GM13976 (cell line): ENCODE measurements at regions not wholly inside any gene's neighbourhood (a gene's known extent, or its start where the extent isn't known, plus 50 kb on each side); places are given as distances from the start of the nearest gene placed in this dataset.

ENCODE experiments used
- DNase-seq: peaks from one replicate; pipeline ENCODE4 v3.0.0; 2012; ENCODE audit warnings: low spot score
- in situ Hi-C: fragments of 300-500 bp; cut with MboI; formaldehyde crosslinking; loops from one replicate; pipeline ENCODE4 v1.12.0; 2022; ENCODE audit warnings: low sequenced_read_pairs, mixed read lengths, inconsistent platforms; ENCODE audit not compliant: unreplicated experiment
- TF ChIP-seq, protein P1 (sequence below): IDR thresholded peaks from 2 replicates; pipeline ENCODE4 v1.5.1; 2012; ENCODE audit warnings: borderline replicate concordance, mild to moderate bottlenecking; ENCODE audit not compliant: insufficient read depth; ENCODE audit errors: extremely low read depth, missing control alignments, control extremely low read depth

GRCh38 chr9:28232686-28233085 lies 659.4 kb upstream of the C9orf72 start:
- in situ Hi-C loops, result no loop called here
- DNase-seq, result no peak
- TF ChIP-seq, protein P1, sequence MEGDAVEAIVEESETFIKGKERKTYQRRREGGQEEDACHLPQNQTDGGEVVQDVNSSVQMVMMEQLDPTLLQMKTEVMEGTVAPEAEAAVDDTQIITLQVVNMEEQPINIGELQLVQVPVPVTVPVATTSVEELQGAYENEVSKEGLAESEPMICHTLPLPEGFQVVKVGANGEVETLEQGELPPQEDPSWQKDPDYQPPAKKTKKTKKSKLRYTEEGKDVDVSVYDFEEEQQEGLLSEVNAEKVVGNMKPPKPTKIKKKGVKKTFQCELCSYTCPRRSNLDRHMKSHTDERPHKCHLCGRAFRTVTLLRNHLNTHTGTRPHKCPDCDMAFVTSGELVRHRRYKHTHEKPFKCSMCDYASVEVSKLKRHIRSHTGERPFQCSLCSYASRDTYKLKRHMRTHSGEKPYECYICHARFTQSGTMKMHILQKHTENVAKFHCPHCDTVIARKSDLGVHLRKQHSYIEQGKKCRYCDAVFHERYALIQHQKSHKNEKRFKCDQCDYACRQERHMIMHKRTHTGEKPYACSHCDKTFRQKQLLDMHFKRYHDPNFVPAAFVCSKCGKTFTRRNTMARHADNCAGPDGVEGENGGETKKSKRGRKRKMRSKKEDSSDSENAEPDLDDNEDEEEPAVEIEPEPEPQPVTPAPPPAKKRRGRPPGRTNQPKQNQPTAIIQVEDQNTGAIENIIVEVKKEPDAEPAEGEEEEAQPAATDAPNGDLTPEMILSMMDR, result no peak

- TF ChIP-seq, protein P1, result no peak
- in situ Hi-C loops, result no loop called here
- DNase-seq, result no peak
Observed at GRCh38 chr9:28234133-28234893, 661.0 kb upstream of the C9orf72 start.

GRCh38 chr9:28234894-28235277 lies 661.6 kb upstream of the C9orf72 start:
- in situ Hi-C loops, result no loop called here
- DNase-seq, result no peak
- TF ChIP-seq, protein P1, result no peak

DNA sequence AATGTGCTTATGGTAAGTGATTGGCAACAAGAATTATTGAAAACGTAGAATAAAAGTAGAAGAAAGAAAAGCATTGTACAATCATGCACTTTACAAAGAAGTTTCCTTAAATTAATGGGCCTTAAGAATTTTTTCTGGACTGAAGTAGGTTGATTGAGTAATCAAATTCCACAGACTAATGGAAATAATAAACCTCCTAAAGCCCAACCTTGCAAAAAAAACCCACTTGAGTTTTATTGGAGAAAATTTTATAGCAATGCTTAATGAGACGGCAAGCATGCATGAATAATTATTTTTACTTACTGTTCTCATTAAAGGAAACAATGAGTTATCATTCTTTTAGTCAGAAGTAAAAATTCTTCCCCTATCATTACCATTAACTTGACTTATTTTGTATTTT lies 676.1 kb upstream of the C9orf72 start:
- TF ChIP-seq, protein P1, result no peak
- in situ Hi-C loops, result no loop called here
- DNase-seq, result no peak

- no peak for DNase-seq
- TF ChIP-seq, protein P1, result no peak
- in situ Hi-C loops, result no loop called here
Observed at GRCh38 chr9:28255174-28255573, 681.9 kb upstream of the C9orf72 start.

- in situ Hi-C loops, result no loop called here
- TF ChIP-seq, protein P1, result no peak
- no peak for DNase-seq
Observed at GRCh38 chr9:28260330-28260729, 687.0 kb upstream of the C9orf72 start.
